ENCODE measurements at regions not wholly inside any gene's neighbourhood (a gene's known extent, or its start where the extent isn't known, plus 50 kb on each side); places are given as distances from the start of the nearest gene placed in this dataset.

DNA sequence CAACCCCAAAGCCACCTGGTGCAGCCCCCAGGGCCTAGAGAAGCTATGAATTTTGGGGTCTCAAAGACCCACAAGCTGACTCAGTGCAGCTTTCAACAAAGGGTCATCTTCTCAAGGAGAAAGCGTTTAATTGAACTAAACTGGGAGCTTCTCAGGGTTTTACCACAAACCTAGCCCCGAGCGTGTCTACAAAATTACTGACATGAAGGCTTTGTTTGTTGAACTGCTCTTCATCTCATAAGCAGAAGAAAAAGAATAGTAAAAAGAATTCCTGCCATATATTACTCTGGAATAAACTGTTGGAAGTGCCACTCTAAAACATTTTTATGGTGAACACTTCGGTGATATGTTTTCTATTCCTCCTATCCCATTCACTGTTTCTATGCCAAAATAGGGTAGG, 50.8 kb upstream of the INCENP start:
- in situ Hi-C loops (cut with MboI; ENCODE audit: low sequenced_read_pairs) = loop anchor here (25.0 kb wide), 1 partner anchor 186 kb away; the partner anchor contains the start of gene FADS3

DNA sequence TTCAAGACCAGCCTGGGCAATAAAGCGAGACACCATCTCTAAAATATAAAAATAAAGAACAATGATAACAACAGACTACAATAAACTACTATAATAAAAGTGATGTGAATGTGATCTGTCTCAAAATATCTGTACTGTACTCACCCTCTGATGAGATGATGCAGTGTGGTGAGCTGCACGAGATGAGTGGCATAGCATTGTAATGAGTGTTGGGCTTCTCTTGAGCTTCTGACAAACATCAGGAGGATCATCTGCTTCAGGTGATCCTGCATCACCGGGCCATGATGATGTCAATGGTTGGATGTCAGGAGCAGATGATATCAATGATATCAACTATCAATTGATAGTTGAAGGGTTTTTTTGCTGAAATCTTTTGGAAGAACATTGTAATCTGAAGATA, 52.4 kb upstream of the INCENP start:
- in situ Hi-C loops (cut with MboI; ENCODE audit: low sequenced_read_pairs) = loop anchor here (25.0 kb wide), 1 partner anchor 184 kb away; the partner anchor contains the start of gene FADS3

DNA sequence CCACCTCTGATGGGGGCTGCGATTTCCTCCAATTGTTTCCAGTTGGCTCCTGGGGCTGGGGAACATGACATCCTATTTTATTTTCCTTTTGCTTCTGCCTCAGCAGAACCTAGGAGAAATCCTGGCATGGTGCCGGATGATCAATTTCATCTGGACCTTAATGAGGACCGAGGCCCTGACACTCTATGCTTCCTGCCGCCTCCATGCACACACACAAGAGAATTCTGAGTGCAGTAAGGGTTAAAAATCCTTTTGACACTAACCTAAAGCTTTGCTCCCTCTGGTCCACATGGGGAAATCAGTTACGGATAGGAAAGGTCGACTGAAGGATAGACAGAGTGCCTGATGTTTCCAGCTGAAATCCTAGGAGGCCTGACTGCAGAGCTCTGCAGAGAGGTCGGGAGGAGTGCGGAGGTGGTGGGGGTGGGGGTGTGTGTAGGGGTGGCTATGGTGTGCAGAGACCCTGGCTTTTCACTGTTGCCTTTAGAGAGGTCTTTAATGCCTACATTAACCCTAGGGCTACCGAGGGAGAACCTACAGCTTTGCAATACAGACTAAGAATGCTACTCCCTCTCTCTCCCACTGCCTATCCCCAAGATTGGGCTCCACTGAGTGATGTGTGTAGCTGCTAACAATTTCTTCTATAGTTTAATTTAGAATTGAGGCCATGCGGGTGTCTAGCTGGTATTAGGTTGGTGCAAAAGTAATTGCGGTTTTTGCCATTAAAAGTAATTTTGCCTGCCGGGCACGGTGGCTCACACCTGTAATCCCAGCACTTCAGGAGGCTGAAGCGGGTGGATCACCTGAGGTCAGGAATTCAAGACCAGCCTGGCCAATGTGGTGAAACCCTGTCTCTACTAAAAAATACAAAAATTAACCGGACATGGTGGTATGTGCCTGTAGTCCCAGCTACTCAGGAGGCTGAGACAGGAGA, 53.6 kb upstream of the INCENP start:
- in situ Hi-C loops (cut with MboI; ENCODE audit: low sequenced_read_pairs) = loop anchor here (25.0 kb wide), 1 partner anchor 183 kb away; the partner anchor contains the start of gene FADS3

DNA sequence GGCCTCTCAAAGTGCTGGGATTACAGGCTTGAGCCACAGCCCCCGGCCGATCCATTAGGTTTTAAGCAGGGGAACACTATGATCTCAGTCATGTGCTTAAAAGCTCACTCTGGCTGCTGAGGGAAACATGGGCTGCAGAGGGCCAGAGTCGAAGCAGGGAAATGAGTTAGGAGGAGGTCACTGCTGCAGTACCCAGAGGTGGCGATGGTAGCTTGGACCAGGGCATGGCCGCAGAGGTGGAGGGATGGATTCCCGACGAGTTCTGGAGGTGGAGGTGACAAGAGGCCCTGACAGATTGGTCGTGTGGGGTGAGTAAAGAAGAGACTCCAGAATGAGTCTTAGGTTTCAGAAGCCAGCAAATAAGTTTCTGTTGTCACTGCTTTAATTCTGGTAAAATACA, 54.4 kb upstream of the INCENP start:
- in situ Hi-C loops (cut with MboI; ENCODE audit: low sequenced_read_pairs) = loop anchor here (25.0 kb wide), 1 partner anchor 182 kb away; the partner anchor contains the start of gene FADS3

DNA sequence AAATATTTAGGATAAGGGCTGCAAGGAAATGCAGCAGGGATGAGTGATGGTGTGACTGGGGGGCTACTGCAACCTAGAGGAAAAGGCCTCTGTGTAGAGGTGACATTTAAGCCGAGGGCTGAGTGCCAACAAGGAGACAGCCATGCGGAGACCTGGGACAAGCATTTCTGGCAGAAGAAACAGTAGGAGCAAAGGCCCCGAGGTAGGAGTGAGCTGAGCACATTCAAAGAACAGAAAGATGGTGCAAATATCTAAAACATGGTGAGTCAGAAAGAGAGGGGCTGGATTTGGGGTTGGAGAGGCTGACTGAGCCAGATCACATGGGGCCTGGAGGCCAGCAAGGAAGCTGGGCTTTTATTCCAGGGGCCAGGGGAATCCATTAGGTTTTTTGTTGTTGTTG, 55.1 kb upstream of the INCENP start:
- in situ Hi-C loops (cut with MboI; ENCODE audit: low sequenced_read_pairs) = loop anchor here (25.0 kb wide), 1 partner anchor 181 kb away; the partner anchor contains the start of gene FADS3

DNA sequence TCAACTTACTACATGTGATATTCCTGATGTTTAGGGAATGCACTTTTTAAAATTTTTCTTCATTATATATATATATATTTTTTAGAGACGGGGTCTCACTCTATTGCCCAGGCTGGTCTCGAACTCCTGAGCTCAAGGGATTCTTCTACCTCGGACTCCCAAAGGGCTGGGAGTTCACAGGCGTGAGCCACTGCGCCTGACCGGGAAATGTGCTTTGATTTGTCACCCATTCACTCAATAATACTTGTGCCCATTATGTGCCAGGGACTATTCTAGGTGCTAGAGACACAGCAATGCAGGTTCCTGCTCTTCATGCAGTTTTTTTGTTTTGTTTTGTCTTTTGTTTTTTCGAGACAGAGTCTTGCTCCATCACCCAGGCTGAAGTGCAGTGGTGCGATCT, 56.1 kb upstream of the INCENP start:
- in situ Hi-C loops (cut with MboI; ENCODE audit: low sequenced_read_pairs) = loop anchor here (25.0 kb wide), 1 partner anchor 180 kb away; the partner anchor contains the start of gene FADS3

DNA sequence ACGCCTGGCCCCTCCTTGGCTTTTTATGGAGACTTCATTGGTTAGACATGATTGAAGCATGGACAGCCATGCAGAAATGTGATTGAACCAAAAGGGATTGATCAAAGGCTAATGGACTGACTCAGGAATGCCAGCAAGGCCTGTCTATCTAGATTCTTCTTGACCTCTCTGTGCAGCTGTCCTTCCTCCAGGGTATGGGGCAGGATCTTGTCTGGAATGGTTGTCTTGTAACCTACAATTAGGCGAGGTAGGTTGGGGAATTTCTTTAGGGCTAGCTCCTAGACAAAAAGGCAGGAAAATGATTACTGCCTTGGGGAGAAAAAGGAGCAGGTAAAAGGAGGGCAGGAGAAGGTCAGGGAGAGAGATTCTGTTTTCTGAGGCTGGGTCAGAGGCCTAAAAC, 59.6 kb upstream of the INCENP start:
- in situ Hi-C loops (cut with MboI; ENCODE audit: low sequenced_read_pairs) = loop anchor here (25.0 kb wide), 1 partner anchor 177 kb away; the partner anchor contains the start of gene FADS3

DNA sequence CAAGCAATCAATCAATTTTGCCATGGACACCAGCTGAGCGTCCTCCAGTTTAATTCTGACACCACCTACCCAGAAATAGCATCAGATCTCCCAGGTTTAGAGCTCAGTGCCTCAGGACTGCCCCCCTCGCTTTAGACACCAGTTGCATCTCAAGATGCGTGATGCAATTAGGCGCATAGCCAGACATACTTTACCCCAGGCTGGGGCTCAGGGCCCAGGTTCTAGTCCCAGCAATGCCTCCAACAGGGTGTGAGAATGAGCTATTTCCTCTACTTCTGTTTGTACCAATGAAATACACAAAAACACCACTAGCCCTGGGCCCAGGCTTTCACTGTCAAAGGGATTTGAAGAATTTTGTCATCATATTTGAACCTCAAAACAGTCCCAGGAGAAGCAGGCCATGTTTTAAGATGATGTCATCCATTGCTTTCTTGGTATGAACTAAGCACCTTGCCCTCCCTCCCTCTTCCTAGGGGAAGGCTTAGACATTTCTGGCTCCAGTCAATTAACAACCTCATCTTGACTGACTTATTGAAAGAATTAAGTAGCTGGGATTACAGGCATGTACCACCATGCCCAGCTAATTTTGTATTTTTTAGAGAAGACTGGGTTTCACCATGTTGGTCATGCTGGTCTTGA, 61.5 kb upstream of the INCENP start:
- in situ Hi-C loops (cut with MboI; ENCODE audit: low sequenced_read_pairs) = loop anchor here (25.0 kb wide), 1 partner anchor 175 kb away; the partner anchor contains the start of gene FADS3

DNA sequence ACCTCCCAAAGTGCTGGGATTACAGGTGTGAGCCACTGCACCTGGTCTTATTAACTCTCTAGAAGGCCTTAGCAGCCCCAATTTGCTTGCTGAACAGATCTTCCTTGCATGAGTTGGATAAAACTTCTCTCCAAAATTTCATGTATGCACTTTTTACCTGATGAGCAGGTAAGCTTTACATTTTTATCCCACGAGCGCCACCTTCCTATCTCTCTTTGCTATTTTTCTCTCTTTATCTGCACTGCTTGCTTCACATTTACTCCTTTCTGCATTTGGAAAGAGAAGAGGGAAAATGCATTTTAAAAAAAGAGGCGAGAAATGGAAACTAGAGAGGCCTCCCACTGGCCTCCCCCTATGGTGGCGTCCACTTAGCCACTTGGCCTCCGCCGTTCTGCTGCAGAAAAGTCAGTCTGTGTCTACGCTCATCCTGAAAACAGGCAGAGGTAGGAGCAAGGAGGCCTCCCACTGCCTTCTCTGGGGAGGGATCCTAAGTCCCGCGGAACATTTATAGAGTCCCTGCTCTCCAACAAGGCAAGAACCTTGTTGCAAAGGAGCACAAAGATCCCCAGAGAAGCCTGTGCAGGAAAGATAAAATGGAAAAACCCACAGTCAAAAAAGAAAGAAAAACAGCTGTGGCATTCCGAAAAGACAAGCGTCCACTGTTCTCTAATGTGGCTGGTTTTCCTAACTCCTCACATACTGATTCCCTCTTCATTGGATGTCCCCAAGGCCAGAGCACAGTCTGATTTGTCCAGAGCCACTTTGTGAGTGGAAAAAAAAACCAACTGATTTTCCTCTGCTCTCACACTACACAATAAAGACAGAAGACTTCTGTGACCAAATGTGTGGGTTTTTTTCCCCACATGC, 62.2 kb upstream of the INCENP start:
- in situ Hi-C loops (cut with MboI; ENCODE audit: low sequenced_read_pairs) = loop anchor here (25.0 kb wide), 1 partner anchor 174 kb away; the partner anchor contains the start of gene FADS3

DNA sequence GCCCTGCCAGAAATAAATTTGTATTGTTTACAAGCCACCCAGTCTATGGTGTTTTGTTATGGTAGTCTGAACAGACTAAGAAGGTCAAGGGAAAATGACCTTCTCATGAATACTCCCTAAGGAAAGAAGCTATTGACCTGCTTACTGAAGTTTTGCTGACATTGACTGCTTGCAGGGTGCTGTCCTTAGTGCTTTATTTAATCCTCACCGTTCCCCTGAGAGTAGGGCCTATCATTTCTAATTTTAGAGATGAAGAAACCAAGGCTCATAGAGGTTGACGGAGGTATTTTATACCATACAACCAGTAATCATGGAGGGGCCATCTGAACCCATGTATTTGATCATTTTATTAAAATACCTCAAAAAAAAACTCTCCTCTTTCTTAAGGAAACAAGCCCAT, 66.7 kb upstream of the INCENP start:
- in situ Hi-C loops (cut with MboI; ENCODE audit: low sequenced_read_pairs) = loop anchor here (25.0 kb wide), 1 partner anchor 170 kb away; the partner anchor contains the start of gene FADS3

DNA sequence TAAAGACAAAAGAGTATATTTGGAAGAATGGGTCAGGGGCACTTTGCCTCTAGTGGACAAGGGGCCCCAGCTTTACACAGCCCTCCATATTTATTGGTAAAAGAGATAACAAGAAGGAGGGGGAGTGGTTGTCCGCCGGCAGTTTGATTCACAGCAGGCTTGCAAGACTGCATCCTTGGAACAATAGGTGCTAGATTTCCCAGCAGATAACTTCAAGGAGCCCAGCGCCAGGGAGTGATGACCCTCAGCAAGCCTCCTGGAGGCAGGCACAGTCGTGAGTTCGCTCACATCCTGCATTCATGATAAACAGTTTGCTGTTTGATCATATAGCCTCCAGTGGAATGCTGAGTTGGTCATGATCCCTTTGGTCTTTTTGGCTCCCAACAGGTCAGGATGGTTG, 67.8 kb upstream of the INCENP start:
- in situ Hi-C loops (cut with MboI; ENCODE audit: low sequenced_read_pairs) = loop anchor here (25.0 kb wide), 1 partner anchor 169 kb away; the partner anchor contains the start of gene FADS3

DNA sequence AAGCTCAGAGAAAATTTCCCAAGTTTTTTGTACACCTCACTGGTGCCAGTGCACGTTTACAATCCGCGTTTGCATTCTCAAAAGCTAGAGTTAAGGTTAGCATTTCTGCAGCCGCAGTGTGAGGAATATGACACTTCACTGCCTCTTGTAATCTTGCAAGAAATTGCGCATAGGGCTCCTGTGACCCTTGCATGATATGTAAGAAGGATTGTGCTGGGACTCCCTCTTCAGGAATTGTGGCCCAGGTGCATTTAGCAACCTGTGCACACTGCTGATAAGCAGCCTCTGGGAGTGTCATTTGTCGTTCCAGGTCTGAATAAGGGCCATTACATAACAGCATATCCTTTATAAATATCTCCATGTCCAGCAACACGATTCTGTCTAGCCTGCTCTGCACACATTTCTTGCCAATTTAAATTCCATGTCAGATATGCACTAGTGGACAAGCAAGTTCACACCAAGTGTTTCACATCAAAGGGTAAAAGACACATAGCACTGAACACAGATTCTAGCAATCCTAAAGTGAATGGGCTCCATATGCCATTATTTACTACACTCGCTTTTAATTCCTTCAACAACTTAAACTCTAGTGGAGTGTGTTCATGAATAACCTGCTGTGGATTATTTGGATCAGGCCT, 69.2 kb upstream of the INCENP start:
- in situ Hi-C loops (cut with MboI; ENCODE audit: low sequenced_read_pairs) = loop anchor here (25.0 kb wide), 1 partner anchor 167 kb away; the partner anchor contains the start of gene FADS3

DNA sequence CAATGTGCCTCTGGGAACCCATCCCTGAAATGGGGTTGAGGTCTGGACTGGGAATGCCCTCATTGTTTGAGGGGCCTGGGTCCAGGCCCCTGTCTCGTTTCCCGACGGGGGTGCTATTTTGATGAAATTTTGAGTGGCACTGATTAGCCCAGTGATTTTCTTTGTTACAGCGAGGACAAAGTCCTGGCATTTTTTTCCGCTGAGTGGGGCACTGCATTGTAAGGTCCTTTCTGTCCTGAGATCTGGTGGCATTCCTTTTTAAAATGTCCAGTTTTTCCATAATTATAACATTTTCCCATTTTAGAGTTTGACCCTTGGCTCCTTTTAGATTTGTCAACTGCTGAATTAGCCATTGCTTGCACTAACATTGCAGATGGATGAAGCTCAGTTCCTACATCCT, 69.7 kb upstream of the INCENP start:
- in situ Hi-C loops (cut with MboI; ENCODE audit: low sequenced_read_pairs) = loop anchor here (25.0 kb wide), 1 partner anchor 167 kb away; the partner anchor contains the start of gene FADS3

DNA sequence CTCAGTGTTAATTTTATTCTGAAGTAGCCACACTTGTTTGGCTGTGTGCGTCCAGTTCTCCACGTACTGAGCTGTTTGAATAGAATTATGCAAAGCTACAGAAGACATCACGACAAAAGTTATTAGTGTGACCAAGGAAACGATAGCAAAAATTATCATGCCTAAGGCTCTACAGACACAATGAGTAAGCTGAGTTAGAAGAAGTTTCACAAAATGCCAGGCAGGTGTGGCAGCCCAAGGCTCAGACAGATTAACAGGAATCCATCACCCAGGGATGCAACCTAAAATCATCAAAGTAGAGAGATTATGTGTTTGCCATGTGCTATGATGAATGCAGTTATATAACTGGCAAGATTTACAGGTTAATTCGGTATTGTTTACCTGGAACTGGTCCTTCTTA, 73.1 kb upstream of the INCENP start:
- in situ Hi-C loops (cut with MboI; ENCODE audit: low sequenced_read_pairs) = loop anchor here (25.0 kb wide), 1 partner anchor 163 kb away; the partner anchor contains the start of gene FADS3

DNA sequence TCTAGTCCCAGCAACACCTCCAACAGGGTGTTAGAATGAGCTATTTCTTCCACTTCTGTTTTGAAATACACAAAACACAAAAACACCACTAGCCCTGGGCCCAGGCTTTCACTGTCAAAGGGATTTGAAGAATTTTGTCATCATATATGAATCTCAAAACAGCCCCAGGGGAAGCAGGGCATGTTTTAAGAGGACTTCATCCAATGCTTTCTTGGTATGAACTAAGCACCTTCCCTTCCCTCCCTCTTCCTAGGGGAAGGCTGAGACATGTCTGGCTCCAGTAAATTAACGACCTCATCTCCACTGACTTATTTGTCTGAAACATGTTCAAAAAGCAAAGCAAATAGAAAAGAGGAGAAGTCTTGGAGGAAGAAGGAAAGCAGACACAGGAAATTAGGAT, 75.7 kb upstream of the INCENP start:
- in situ Hi-C loops (cut with MboI; ENCODE audit: low sequenced_read_pairs) = no loop called here

DNA sequence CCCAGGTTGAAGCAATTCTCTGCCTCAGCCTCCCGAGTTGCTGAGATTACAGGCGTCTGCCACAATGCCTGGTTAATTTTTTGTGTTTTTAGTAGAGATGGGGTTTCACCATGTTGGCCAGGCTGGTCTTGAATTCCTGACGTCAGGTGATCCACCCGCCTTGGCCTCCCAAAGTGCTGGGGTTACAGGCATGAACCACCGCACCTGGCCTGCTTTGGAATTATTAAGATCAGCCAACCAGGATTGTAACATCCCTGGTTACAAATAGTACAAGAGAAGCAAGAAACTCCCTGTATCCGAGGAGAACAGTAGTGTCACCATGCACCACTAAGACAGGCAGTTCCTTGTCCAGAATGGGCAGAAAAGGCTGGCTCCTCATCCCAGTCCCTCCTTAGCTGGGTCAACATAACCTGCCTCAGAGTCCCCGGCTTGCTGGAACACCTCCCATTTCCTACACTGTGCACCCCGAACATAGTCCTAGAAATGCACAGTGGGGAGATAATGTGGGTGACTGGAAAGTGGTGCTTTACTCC, 77.2 kb upstream of the INCENP start:
- in situ Hi-C loops (cut with MboI; ENCODE audit: low sequenced_read_pairs) = no loop called here

DNA sequence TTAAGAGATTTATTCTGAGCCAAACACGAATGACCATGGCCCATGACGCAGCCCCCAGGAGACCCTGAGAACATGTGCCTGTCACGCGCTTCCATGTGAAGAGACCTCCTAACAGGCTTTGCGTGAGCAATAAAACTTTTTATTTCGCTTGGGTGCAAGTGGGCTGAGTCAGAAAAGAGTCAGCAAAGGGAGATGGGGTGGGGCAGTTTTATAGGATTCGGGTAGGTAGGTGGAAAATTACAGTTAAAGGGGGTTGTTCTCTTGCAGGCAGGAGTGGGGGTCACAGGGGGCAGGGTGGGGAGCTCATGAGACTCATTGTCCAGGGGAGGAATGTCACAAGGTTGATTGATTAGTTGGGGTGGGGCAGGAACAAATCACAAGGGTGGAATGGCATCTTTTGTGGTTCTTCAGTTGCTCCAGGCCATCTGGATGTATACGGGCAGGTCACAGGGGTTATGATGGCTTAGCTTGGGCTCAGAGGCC, 77.2 kb upstream of the FTH1 start:
- in situ Hi-C loops (cut with MboI; ENCODE audit: low sequenced_read_pairs) = no loop called here

DNA sequence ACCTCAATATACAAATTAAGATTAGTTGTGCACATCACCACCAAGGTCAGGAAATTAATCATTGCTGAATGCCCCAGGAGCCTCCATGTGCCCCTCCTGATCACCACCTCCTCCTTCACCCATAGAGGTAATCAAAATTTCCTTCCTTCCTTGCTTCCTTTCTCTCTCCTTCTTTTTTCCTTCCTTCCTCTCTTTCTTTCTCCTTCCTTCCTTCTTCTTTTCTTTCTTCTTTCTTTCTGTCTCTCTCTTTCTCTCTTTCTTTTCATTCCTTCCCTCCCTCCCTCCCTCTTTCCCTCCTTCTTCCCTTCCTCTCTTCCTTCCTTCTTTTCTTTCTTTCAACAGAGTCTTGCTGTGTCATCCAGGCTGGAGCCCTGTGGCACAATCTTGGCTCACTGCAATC, 67.9 kb upstream of the FTH1 start:
- in situ Hi-C loops (cut with MboI; ENCODE audit: low sequenced_read_pairs) = no loop called here

DNA sequence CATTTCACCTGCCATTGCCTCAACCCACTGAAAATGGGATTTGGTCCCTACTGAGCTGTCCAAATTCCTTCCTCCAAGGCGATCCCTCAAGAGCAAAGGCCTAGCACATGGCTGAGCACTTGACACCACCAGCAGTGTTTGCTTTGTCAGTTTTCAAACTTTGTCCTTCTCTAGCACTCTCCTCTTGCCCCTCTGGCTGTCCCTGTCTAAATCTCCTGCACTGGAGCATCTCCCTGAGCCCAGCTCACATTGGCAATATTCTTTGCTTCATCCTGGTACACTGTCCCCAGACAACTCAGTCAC, 66.6 kb upstream of the FTH1 start:
- in situ Hi-C loops (cut with MboI; ENCODE audit: low sequenced_read_pairs) = no loop called here
